ENCODE measurements at regions not wholly inside any gene's neighbourhood (a gene's known extent, or its start where the extent isn't known, plus 50 kb on each side); places are given as distances from the start of the nearest gene placed in this dataset.

DNA sequence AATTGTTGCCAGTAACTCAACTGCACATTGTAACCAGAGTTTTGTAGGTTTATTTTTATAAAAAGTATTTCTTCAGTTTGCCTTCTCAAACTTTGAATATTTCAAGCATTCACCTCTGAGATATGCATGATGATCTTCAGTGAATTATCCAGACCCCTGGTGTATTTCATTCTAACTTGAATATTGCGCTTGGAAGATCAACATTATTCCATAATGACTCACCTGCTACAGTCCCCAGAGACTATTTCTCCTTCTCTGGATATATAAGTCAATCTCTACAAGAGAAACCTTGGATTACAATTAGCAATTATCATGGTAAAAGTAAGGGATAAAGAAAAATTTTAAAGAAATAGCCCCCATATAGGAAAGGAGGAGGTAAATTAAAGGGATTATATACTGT is 1041.0 kb downstream of the TLE1 start:
- 3% methylated on average over 1 of the region's 1 CpG for WGBS (ENCODE audit: low lambda C conversion rate)
- Histone ChIP-seq H3K9ac (ENCODE audit: insufficient read depth, low read depth, low read length) (no peak overlapping the region), H3K4me3 (replicated peaks in 1 of 3; ENCODE audit: insufficient read depth in 1 of 3, low read depth in 2 of 3, low read length in 3 of 3) (no peak overlapping the region), H4K20me1 (ENCODE audit: insufficient read depth, low read length) (no peaks in the 10 kb centered on the region), H3K79me2 (ENCODE audit: insufficient read depth, low read length) (no peaks in the 10 kb centered on the region), H3K27ac (ENCODE audit: extremely low read length, insufficient read depth, low read length) (no peak overlapping the region), H3K4me1 (ENCODE audit: insufficient read depth, low read length) (no peaks in the 10 kb centered on the region), H3K9me3 (ENCODE audit: low read length) (0 out of 2 replicates have a peak, but pooled peaks cover 3% of the 10 kb centered on the region), H3K27me3 (ENCODE audit: control insufficient read depth in 1 of 2, insufficient read depth in 2 of 2, low read length in 2 of 2) (no peaks in the 10 kb centered on the region), H2AFZ (ENCODE audit: low read length) (no peak overlapping the region), H3K36me3 (replicated peaks in 1 of 2; ENCODE audit: control insufficient read depth in 1 of 2, insufficient read depth in 2 of 2, low read length in 2 of 2) (no peaks in the 10 kb centered on the region), H3K4me2 (ENCODE audit: low read depth, low read length) (no peak overlapping the region)
- FAIRE-seq (no peak), DNase-seq (ENCODE audit: low spot score) (no peak), ATAC-seq (no peak)
- TF ChIP-seq TARDBP (CRISPR knock-in tag; IDR thresholded peaks at IDR 0.05), result no peak
- TF ChIP-seq ZKSCAN8 (CRISPR knock-in tag; IDR thresholded peaks at IDR 0.05; ENCODE audit: borderline replicate concordance), result no peak
- TF ChIP-seq KLF6 (CRISPR knock-in tag; IDR thresholded peaks at IDR 0.05), result no peak
- TF ChIP-seq DBP (CRISPR knock-in tag; IDR thresholded peaks at IDR 0.05; ENCODE audit: not compliant biosample characterization), result no peak
- TF ChIP-seq ZNF782 (CRISPR knock-in tag; IDR thresholded peaks at IDR 0.05; ENCODE audit: borderline replicate concordance), result no peak
- no peak for TF ChIP-seq POGZ (CRISPR knock-in tag; IDR thresholded peaks at IDR 0.05)
- TF ChIP-seq, protein P1, sequence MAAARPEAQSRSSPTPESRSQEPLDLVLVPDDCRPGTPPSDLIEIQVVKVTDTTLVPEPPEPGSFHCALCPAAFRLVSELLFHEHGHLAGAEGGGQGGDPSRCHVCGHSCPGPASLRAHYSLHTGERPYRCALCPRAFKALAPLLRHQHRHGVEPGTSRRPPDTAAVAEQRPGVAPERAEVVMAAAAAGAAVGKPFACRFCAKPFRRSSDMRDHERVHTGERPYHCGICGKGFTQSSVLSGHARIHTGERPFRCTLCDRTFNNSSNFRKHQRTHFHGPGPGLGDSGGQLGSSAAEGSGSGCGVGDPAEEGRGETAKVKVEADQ (CRISPR knock-in tag; IDR thresholded peaks at IDR 0.05; ENCODE audit: borderline replicate concordance), result no peak
- TF ChIP-seq BATF2 (CRISPR knock-in tag; IDR thresholded peaks at IDR 0.05), result no peak
- no peak for TF ChIP-seq ZNF557 (CRISPR knock-in tag; IDR thresholded peaks at IDR 0.05)
- no TSS peak for BruUV-seq (replicated peaks)
- ChIA-PET POLR2A (no interaction called here), CTCF (ENCODE audit: low intra/inter-chr PET ratio, low total read pairs) (no interaction called here)
- in situ Hi-C loops (cut with HindIII; ENCODE audit: extremely low pct_ligation_motif_present, low pct_unique_long_range_greater_than_20kb), result no loop called here
- intact Hi-C loops (cut with micrococcal nuclease; ENCODE audit: unreplicated experiment), result no loop called here
